OCI-LY7 (cell line): ENCODE measurements at regions not wholly inside any gene's neighbourhood (a gene's known extent, or its start where the extent isn't known, plus 50 kb on each side); places are given as distances from the start of the nearest gene placed in this dataset.

ENCODE experiments used
- CTCF ChIP-seq: fragments of 200-600 bp; sonication (generic); conservative IDR thresholded peaks from 2 replicates; pipeline ENCODE4 v1.5.1; 2014; ENCODE audit warnings: mild to moderate bottlenecking, antibody characterized with exemption, low read length, moderate library complexity, mixed read lengths
- EZH2phosphoT487 ChIP-seq: fragments of 200-600 bp; sonication (generic); IDR thresholded peaks from 2 replicates; pipeline ENCODE4 v1.6.1; 2018; ENCODE audit warnings: low read depth, borderline replicate concordance, mild to moderate bottlenecking, mixed run types, antibody characterized with exemption, low read length, moderate library complexity, mixed read lengths

GRCh38 chr13:57569986-57570385 lies 61.6 kb upstream of the PCDH17 start:
- TF ChIP-seq CTCF (no peak), EZH2phosphoT487 (no peak)
